ENCODE measurements at regions not wholly inside any gene's neighbourhood (a gene's known extent, or its start where the extent isn't known, plus 50 kb on each side); places are given as distances from the start of the nearest gene placed in this dataset.

DNA sequence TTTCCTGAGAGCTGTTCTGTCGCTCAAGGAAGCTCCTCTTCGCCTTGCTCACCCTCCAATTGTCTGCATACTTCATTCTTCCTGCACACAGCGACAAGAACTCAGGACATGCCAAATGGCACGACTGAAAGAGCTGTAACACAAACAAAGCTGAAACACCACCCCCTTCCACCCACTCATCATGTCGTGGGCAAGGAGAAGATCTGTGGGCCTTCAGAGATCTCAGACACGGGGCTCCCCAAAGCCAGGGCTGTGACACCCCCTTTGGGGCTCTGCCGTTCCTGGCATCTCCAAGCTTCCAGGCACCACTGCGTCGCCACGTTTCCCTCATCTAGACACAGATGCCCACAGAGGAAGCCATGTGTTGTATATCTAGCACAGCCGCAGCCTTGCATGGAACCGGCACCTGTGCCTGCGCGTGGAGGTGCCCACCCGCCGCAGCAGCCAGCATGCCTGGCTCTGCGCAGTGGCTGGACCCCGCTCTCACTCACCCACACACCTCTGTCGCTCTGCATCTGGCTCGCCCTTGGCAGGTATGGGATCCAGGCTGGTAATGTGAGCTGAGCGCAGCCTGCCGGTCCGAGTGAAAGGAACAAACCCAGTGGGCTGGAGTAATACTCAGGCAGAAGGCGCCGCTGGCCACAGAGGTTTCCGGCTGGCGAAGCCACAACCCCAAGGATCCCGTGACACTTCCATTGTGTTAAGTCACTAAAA is 676.4 kb upstream of the INTU start:
- H3K9me3 ChIP-seq (replicated peaks in 1 of 3), result no peaks in the 10 kb centered on the region
- intact Hi-C loops (cut with DNase I), result no loop called here
- no peaks in the 10 kb centered on the region for H3K4me1 ChIP-seq (replicated peaks in 1 of 2)
- no peaks in the 10 kb centered on the region for H3K27me3 ChIP-seq
- TF ChIP-seq, protein P1, sequence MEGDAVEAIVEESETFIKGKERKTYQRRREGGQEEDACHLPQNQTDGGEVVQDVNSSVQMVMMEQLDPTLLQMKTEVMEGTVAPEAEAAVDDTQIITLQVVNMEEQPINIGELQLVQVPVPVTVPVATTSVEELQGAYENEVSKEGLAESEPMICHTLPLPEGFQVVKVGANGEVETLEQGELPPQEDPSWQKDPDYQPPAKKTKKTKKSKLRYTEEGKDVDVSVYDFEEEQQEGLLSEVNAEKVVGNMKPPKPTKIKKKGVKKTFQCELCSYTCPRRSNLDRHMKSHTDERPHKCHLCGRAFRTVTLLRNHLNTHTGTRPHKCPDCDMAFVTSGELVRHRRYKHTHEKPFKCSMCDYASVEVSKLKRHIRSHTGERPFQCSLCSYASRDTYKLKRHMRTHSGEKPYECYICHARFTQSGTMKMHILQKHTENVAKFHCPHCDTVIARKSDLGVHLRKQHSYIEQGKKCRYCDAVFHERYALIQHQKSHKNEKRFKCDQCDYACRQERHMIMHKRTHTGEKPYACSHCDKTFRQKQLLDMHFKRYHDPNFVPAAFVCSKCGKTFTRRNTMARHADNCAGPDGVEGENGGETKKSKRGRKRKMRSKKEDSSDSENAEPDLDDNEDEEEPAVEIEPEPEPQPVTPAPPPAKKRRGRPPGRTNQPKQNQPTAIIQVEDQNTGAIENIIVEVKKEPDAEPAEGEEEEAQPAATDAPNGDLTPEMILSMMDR (IDR thresholded peaks at IDR 0.05), result no peak
- no peak for TF ChIP-seq POLR2A (IDR thresholded peaks at IDR 0.05)
- no peak overlapping the region for H3K4me3 ChIP-seq
- WGBS, 4 donors, result 81 to 90% (median 87%) methylated on average over 12 to 28 of the region's 28 CpGs
- H3K36me3 ChIP-seq (replicated peaks in 1 of 2), result no peaks in the 10 kb centered on the region
- no peak for DNase-seq
- no peak overlapping the region for H3K27ac ChIP-seq

DNA sequence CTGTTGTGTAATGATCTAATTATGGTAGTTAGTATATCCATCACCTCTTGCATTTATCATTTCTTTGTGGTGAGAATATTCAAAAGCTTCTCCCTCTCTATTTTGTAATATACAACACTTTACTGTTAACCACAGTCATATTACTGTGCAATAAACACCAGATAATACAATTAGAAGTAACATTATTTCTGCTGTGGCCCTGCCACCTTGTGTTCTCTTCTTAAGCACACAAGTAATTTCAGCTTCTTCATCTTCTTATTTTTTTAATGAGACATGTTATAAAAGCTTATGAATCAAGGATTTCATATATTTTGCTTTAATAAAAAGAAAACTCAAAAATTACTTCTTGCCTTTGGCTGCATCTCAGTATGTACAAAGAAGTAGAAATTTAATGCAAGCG is 675.2 kb upstream of the INTU start:
- intact Hi-C loops (cut with DNase I), result no loop called here
- H3K4me1 ChIP-seq (replicated peaks in 1 of 2), result no peaks in the 10 kb centered on the region
- H3K9me3 ChIP-seq (replicated peaks in 1 of 3), result no peaks in the 10 kb centered on the region
- H3K36me3 ChIP-seq (replicated peaks in 1 of 2), result no peaks in the 10 kb centered on the region
- H3K27me3 ChIP-seq, result no peaks in the 10 kb centered on the region
- WGBS, 4 donors, result 83 to 89% (median 85%) methylated on average over 1 of the region's 1 CpG
- no peak overlapping the region for H3K4me3 ChIP-seq
- H3K27ac ChIP-seq, result no peak overlapping the region
- TF ChIP-seq POLR2A (IDR thresholded peaks at IDR 0.05), result no peak
- TF ChIP-seq, protein P1 (IDR thresholded peaks at IDR 0.05), result no peak
- no peak for DNase-seq

DNA sequence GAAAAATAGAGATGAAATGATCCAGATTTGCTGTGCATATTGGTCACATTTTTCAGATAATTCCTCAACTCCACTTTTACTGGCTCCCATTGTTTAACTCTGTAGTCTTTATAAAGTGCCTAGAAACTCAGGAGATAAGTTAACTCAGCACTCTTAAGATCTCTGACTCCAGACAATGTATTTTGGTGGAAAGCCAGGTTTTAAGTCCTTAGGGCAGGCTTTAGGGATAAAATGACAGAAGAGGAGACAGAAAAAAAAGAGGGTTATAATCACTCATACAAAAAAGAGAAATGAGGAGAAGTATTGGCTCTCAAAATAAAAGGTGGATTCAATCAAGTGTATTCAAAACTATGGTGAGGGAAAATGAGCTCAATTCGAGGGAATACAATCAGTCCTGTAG is 674.8 kb upstream of the INTU start:
- no peak overlapping the region for H3K4me3 ChIP-seq
- TF ChIP-seq, protein P1 (IDR thresholded peaks at IDR 0.05), result no peak
- TF ChIP-seq POLR2A (IDR thresholded peaks at IDR 0.05), result no peak
- no peaks in the 10 kb centered on the region for H3K9me3 ChIP-seq (replicated peaks in 1 of 3)
- no peaks in the 10 kb centered on the region for H3K4me1 ChIP-seq (replicated peaks in 1 of 2)
- no peaks in the 10 kb centered on the region for H3K27me3 ChIP-seq
- DNase-seq, result no peak
- H3K36me3 ChIP-seq (replicated peaks in 1 of 2), result no peaks in the 10 kb centered on the region
- no peak overlapping the region for H3K27ac ChIP-seq
- intact Hi-C loops (cut with DNase I), result no loop called here
- 58 to 69% (median 66%) methylated on average over 1 of the region's 1 CpG for WGBS, 4 donors

DNA sequence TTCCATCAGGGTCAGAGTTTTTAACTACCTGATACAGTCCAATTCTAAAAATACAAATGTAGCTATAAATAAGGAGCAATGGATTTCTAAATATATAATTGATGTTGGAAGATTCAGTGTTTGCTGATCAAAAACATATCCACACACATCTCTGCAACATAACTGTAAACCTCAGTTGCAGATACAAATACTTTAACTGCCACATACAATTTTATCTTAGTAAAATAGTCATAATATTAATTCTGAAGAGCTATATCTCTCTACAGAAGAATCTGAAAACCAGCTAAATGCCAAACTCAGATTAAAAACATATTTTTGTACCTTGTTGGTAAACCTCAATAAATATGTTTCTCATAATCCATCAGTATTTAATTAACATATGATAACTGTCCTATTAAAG is 674.3 kb upstream of the INTU start:
- DNase-seq, result no peak
- Histone ChIP-seq H3K4me1 (replicated peaks in 1 of 2) (no peaks in the 10 kb centered on the region), H3K27me3 (no peaks in the 10 kb centered on the region), H3K27ac (no peak overlapping the region), H3K9me3 (replicated peaks in 1 of 3) (no peaks in the 10 kb centered on the region), H3K36me3 (replicated peaks in 1 of 2) (no peaks in the 10 kb centered on the region), H3K4me3 (no peak overlapping the region)
- intact Hi-C loops (cut with DNase I), result no loop called here
- TF ChIP-seq POLR2A (IDR thresholded peaks at IDR 0.05), result no peak
- TF ChIP-seq, protein P1 (IDR thresholded peaks at IDR 0.05), result no peak
